Nephron (organoid): ENCODE measurements at regions not wholly inside any gene's neighbourhood (a gene's known extent, or its start where the extent isn't known, plus 50 kb on each side); places are given as distances from the start of the nearest gene placed in this dataset.

Experiments
- H3K27ac Mint-ChIP-seq, 3 experiments: 2 replicates each; pipeline ENCODE4 v1.8.0; 2020; ENCODE audit warnings: mixed read lengths in 3 of 3, mild to moderate bottlenecking in 2 of 3, moderate library complexity in 1 of 3
- H3K27me3 Mint-ChIP-seq: 2 replicates; pipeline ENCODE4 v1.8.0; 2021; ENCODE audit warnings: low read depth, mild to moderate bottlenecking, moderate library complexity, mixed read lengths
- H3K36me3 Mint-ChIP-seq: 2 replicates; pipeline ENCODE4 v1.8.0; 2020; ENCODE audit warnings: low read depth, mixed read lengths
- H3K4me1 Mint-ChIP-seq: 2 replicates; pipeline ENCODE4 v1.8.0; 2020; ENCODE audit warnings: mixed read lengths
- H3K4me3 Mint-ChIP-seq, 3 experiments: 2 replicates each; pipeline ENCODE4 v1.8.0; 2020; ENCODE audit warnings: mild to moderate bottlenecking in 3 of 3, mixed read lengths in 3 of 3, moderate library complexity in 2 of 3
- H3K9me3 Mint-ChIP-seq: 2 replicates; pipeline ENCODE4 v1.8.0; 2020; ENCODE audit warnings: mixed read lengths
- CTCF ChIP-seq, 3 experiments: fragments of 200-600 bp; sonication (generic); IDR thresholded peaks; one replicate each; pipeline ENCODE4 v1.5.0; 2021; ENCODE audit warnings: antibody characterized with exemption in 3 of 3; ENCODE audit not compliant: unreplicated experiment in 3 of 3

- H3K4me1 Mint-ChIP-seq: peaks cover 31% of the 10 kb centered on the region
- no peaks in the 10 kb centered on the region for H3K9me3 Mint-ChIP-seq
- H3K27me3 Mint-ChIP-seq: peaks cover 4% of the 10 kb centered on the region
- H3K27ac Mint-ChIP-seq: no peak overlapping the region
- no peak for TF ChIP-seq CTCF (IDR thresholded peaks at IDR 0.05; ENCODE audit: unreplicated experiment in 3 of 3)
- H3K36me3 Mint-ChIP-seq: no peaks in the 10 kb centered on the region
- no peak overlapping the region for H3K4me3 Mint-ChIP-seq
These were observed 592.6 kb downstream of the PRELID2 start for GRCh38 chr5:145242551-145242950.

- no peaks in the 10 kb centered on the region for H3K9me3 Mint-ChIP-seq
- peak; percentile 34 to 60 (median 45) for TF ChIP-seq CTCF (IDR thresholded peaks at IDR 0.05; ENCODE audit: unreplicated experiment in 3 of 3)
- no peak overlapping the region for H3K4me3 Mint-ChIP-seq
- peak overlapping the region in 2 of 3 experiments; percentile 54 to 55 for H3K27ac Mint-ChIP-seq
- no peaks in the 10 kb centered on the region for H3K4me1 Mint-ChIP-seq
- no peaks in the 10 kb centered on the region for H3K36me3 Mint-ChIP-seq
- H3K27me3 Mint-ChIP-seq: peaks cover 4% of the 10 kb centered on the region
These were observed 597.3 kb downstream of the PRELID2 start for GRCh38 chr5:145237843-145238242.

- Mint-ChIP-seq H3K27ac (no peak overlapping the region), H3K9me3 (no peaks in the 10 kb centered on the region), H3K36me3 (no peaks in the 10 kb centered on the region), H3K27me3 (peaks cover 4% of the 10 kb centered on the region), H3K4me3 (no peak overlapping the region), H3K4me1 (no peaks in the 10 kb centered on the region)
- no peak for TF ChIP-seq CTCF (IDR thresholded peaks at IDR 0.05; ENCODE audit: unreplicated experiment in 3 of 3)
These were observed 598.2 kb downstream of the PRELID2 start for GRCh38 chr5:145236983-145237382.

GRCh38 chr5:145236127-145236526 is 599.0 kb downstream of the PRELID2 start:
- Mint-ChIP-seq H3K36me3 (no peaks in the 10 kb centered on the region), H3K27me3 (peaks cover 4% of the 10 kb centered on the region), H3K9me3 (no peaks in the 10 kb centered on the region), H3K4me3 (no peak overlapping the region), H3K4me1 (no peaks in the 10 kb centered on the region), H3K27ac (no peak overlapping the region)
- no peak for TF ChIP-seq CTCF (IDR thresholded peaks at IDR 0.05; ENCODE audit: unreplicated experiment in 3 of 3)

GRCh38 chr5:145233461-145233860 is 601.7 kb downstream of the PRELID2 start:
- Mint-ChIP-seq H3K4me3 (no peak overlapping the region), H3K4me1 (no peaks in the 10 kb centered on the region), H3K36me3 (no peaks in the 10 kb centered on the region), H3K27ac (no peak overlapping the region), H3K9me3 (no peaks in the 10 kb centered on the region), H3K27me3 (peaks cover 1% of the 10 kb centered on the region)
- TF ChIP-seq CTCF (IDR thresholded peaks at IDR 0.05; ENCODE audit: unreplicated experiment in 3 of 3): no peak

- Mint-ChIP-seq H3K9me3 (no peaks in the 10 kb centered on the region), H3K27me3 (no peaks in the 10 kb centered on the region), H3K4me1 (no peaks in the 10 kb centered on the region), H3K36me3 (no peaks in the 10 kb centered on the region), H3K27ac (no peak overlapping the region), H3K4me3 (no peak overlapping the region)
- no peak for TF ChIP-seq CTCF (IDR thresholded peaks at IDR 0.05; ENCODE audit: unreplicated experiment in 3 of 3)
These were observed 604.4 kb downstream of the PRELID2 start for GRCh38 chr5:145230781-145231180.
